OCI-LY1 (cell line): ENCODE measurements at regions not wholly inside any gene's neighbourhood (a gene's known extent, or its start where the extent isn't known, plus 50 kb on each side); places are given as distances from the start of the nearest gene placed in this dataset.

Experiments used
- CTCF ChIP-seq: fragments of 200-600 bp; sonication (generic), shearing (Covaris generic); IDR thresholded peaks from 2 replicates; pipeline ENCODE4 v1.5.1; 2017; ENCODE audit warnings: mild to moderate bottlenecking, antibody characterized with exemption, low read length, moderate library complexity, mixed read lengths
- EZH2 ChIP-seq: fragments of 200-600 bp; sonication (generic), shearing (Covaris generic); IDR thresholded peaks from 2 replicates; pipeline ENCODE4 v1.8.0; 2017; ENCODE audit warnings: borderline replicate concordance, mixed run types, mild to moderate bottlenecking, antibody characterized with exemption, low read length, moderate library complexity, mixed read lengths

GRCh38 chr5:77832166-77832770 is 56.1 kb upstream of the TBCA start:
- TF ChIP-seq CTCF (no peak), EZH2 (no peak)
